ENCODE measurements at regions not wholly inside any gene's neighbourhood (a gene's known extent, or its start where the extent isn't known, plus 50 kb on each side); places are given as distances from the start of the nearest gene placed in this dataset.

GRCh38 chr14:49960453-49960852 lies 67.6 kb downstream of the ARF6 start:
- TF ChIP-seq CTCF (IDR thresholded peaks at IDR 0.05; ENCODE audit: low read depth, low read length) (no peak), EZH2phosphoT487 (IDR thresholded peaks at IDR 0.05; ENCODE audit: low read depth) (no peak)
